Keratinocyte (primary cell): ENCODE measurements at regions not wholly inside any gene's neighbourhood (a gene's known extent, or its start where the extent isn't known, plus 50 kb on each side); places are given as distances from the start of the nearest gene placed in this dataset.
"Not testable (repeated sequence)": the region's sequence is repeated elsewhere in the genome, so short reads cannot be mapped to it uniquely, and the experiment has no call there.

Experiments
- DNase-seq: peaks from one replicate; pipeline ENCODE4 v3.0.0-alpha.2; 2011; ENCODE audit warnings: low read depth, missing footprints, low spot score
- FAIRE-seq: peaks from 2 replicates; lab custom pipeline; 2011; peaks lifted over from hg19 to GRCh38; lab: Jason Lieb, UNC
- H2AFZ ChIP-seq: 2 replicates; pipeline ENCODE4 v1.6.0; 2012; ENCODE audit warnings: low read length, control low read depth, inconsistent platforms; ENCODE audit not compliant: control insufficient read depth
- H3K27ac ChIP-seq: 2 replicates; pipeline ENCODE4 v1.5.1; 2011; ENCODE audit warnings: low read length; ENCODE audit not compliant: control insufficient read depth, insufficient read depth
- H3K27me3 ChIP-seq: 3 replicates; pipeline ENCODE4 v1.6.0; 2011; ENCODE audit warnings: low read length; ENCODE audit not compliant: control insufficient read depth, insufficient read depth; ENCODE audit errors: extremely low read depth
- H3K36me3 ChIP-seq, 2 experiments: 2 replicates in 1 of 2; 3 replicates in 1 of 2; pipeline ENCODE4 v1.5.1; 2011; ENCODE audit warnings: low read length in 2 of 2, mild to moderate bottlenecking in 1 of 2; ENCODE audit not compliant: control insufficient read depth in 2 of 2, insufficient read depth in 2 of 2; ENCODE audit errors: extremely low read depth in 1 of 2
- H3K4me1 ChIP-seq: 3 replicates; pipeline ENCODE4 v1.5.1; 2011; ENCODE audit warnings: low read length; ENCODE audit not compliant: control insufficient read depth, insufficient read depth; ENCODE audit errors: extremely low read depth
- H3K4me2 ChIP-seq: 3 replicates; pipeline ENCODE4 v1.6.0; 2011; ENCODE audit warnings: low read depth, low read length; ENCODE audit not compliant: control insufficient read depth, insufficient read depth; ENCODE audit errors: extremely low read depth
- H3K4me3 ChIP-seq, 3 experiments: fragments of 200-600 bp in 1 of 3; sonication (generic) in 1 of 3; 2 replicates in 2 of 3; 3 replicates in 1 of 3; pipeline ENCODE4 v1.5.1; 2011 to 2016; ENCODE audit warnings: low read length in 3 of 3, mild to moderate bottlenecking in 3 of 3, control low read depth in 2 of 3, inconsistent platforms in 1 of 3, low read depth in 1 of 3, mixed read lengths in 1 of 3, mixed run types in 1 of 3, moderate library complexity in 1 of 3; ENCODE audit not compliant: control insufficient read depth in 2 of 3, insufficient read depth in 2 of 3; ENCODE audit errors: extremely low read depth in 1 of 3
- H3K79me2 ChIP-seq: 2 replicates; pipeline ENCODE4 v1.6.0; 2012; ENCODE audit warnings: low read length; ENCODE audit not compliant: control insufficient read depth, insufficient read depth
- H3K9ac ChIP-seq: 3 replicates; pipeline ENCODE4 v1.6.0; 2011; ENCODE audit warnings: low read length; ENCODE audit not compliant: control insufficient read depth, insufficient read depth; ENCODE audit errors: extremely low read depth
- H3K9me1 ChIP-seq: 3 replicates; pipeline ENCODE4 v1.6.0; 2011; ENCODE audit warnings: low read length; ENCODE audit not compliant: control insufficient read depth, insufficient read depth; ENCODE audit errors: extremely low read depth
- H3K9me3 ChIP-seq: 2 replicates; pipeline ENCODE4 v1.5.1; 2012; ENCODE audit warnings: low read depth, low read length; ENCODE audit not compliant: control insufficient read depth
- H4K20me1 ChIP-seq: 3 replicates; pipeline ENCODE4 v1.6.0; 2011; ENCODE audit warnings: low read length; ENCODE audit not compliant: control insufficient read depth, insufficient read depth; ENCODE audit errors: extremely low read depth
- EZH2 ChIP-seq: IDR thresholded peaks from one replicate; pipeline ENCODE4 v1.6.1; 2012; ENCODE audit warnings: inconsistent platforms, mild to moderate bottlenecking, low read length, moderate library complexity
- dilution Hi-C: fragments of 300-500 bp; cut with MboI; formaldehyde crosslinking; loops from one replicate; pipeline ENCODE4 v1.7.0; 2020; ENCODE audit warnings: low sequenced_read_pairs; ENCODE audit not compliant: extremely low pct_ligation_motif_present
- TF ChIP-seq, protein P1 (sequence below), 3 experiments: IDR thresholded peaks in 1 of 3; conservative IDR thresholded peaks in 1 of 3; optimal IDR thresholded peaks in 1 of 3; 2 replicates in 2 of 3; 3 replicates in 1 of 3; pipeline versions ENCODE3 to v1.5.1; 2011; ENCODE audit warnings: low read length in 3 of 3, mild to moderate bottlenecking in 3 of 3, moderate library complexity in 2 of 3, control low read depth in 1 of 3, inconsistent platforms in 1 of 3; ENCODE audit not compliant: insufficient read depth in 2 of 3; ENCODE audit errors: extremely low read depth in 1 of 3

DNA sequence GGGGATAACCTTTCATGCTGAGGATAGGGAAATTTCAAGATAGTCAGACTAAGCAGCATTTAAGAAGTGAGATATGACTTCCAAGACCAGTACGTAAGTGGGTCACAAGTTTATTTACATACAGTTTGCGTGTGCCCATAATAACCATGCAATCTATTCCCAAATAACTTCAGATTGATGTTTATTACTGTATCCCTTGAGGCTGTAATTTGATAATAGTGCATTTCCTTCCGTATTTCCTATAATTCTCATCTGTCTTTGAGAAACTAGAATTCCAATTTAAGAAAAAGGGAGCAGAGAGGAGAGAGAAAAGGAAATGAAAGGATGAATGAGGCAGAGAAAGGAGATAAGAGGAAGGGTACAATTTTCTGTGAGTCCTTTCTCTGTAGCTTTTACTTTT is 1073.1 kb downstream of the EPHA3 start:
- Histone ChIP-seq H3K27ac (no peak overlapping the region), H3K36me3 (no peaks in the 10 kb centered on the region), H3K9me3 (no peaks in the 10 kb centered on the region), H3K27me3 (no peaks in the 10 kb centered on the region), H4K20me1 (no peaks in the 10 kb centered on the region), H2AFZ (no peak overlapping the region), H3K9ac (no peak overlapping the region), H3K4me2 (no peak overlapping the region), H3K9me1 (no peaks in the 10 kb centered on the region), H3K4me1 (no peaks in the 10 kb centered on the region), H3K79me2 (no peaks in the 10 kb centered on the region), H3K4me3 (no peak overlapping the region)
- FAIRE-seq (no peak), DNase-seq (no peak)
- dilution Hi-C loops = no loop called here
- TF ChIP-seq, protein P1, sequence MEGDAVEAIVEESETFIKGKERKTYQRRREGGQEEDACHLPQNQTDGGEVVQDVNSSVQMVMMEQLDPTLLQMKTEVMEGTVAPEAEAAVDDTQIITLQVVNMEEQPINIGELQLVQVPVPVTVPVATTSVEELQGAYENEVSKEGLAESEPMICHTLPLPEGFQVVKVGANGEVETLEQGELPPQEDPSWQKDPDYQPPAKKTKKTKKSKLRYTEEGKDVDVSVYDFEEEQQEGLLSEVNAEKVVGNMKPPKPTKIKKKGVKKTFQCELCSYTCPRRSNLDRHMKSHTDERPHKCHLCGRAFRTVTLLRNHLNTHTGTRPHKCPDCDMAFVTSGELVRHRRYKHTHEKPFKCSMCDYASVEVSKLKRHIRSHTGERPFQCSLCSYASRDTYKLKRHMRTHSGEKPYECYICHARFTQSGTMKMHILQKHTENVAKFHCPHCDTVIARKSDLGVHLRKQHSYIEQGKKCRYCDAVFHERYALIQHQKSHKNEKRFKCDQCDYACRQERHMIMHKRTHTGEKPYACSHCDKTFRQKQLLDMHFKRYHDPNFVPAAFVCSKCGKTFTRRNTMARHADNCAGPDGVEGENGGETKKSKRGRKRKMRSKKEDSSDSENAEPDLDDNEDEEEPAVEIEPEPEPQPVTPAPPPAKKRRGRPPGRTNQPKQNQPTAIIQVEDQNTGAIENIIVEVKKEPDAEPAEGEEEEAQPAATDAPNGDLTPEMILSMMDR (optimal IDR thresholded peaks at IDR 0.05 in 1 of 3, IDR thresholded peaks at IDR 0.05 in 1 of 3, conservative IDR thresholded peaks at IDR 0.05 in 1 of 3; ENCODE audit: extremely low read depth in 1 of 3, insufficient read depth in 2 of 3, low read length in 3 of 3) = no peak
- no peak for TF ChIP-seq EZH2

DNA sequence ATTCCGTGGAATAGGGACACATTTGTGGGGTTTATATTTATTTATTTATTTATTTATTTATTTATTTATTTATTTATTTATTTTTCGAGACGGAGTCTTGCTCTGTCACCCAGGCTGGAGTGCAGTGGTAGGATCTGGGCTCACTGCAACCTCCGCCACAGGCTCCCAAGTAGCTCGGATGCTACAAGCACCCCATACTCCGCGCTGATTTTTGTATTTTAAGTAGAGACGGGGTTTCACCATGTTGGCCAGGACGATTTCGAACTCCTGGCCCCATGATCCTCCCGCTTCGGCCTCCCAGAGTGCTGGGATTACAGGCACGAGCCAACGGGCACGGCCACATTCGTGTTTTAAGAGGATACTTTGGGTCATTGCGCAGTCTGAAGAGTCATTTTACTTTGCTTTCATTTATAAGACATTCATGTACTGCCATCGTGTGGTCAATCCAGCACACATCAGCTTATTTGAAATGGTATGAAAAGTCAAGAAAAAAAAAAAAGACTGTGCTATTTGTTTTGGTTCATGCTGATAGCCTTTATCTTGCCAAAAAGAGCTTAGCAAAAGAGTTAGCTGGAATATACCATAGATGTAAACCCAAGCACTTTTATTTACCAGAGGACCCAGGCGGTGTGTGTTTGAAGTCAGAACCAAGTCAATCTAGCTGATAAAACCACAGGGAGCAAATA is 1075.0 kb downstream of the EPHA3 start:
- FAIRE-seq = peak; percentile 88

More for the DNA sequence above, 1075.0 kb downstream of the EPHA3 start:
- H3K27me3 ChIP-seq, H3K4me3 ChIP-seq, DNase-seq, H3K27ac ChIP-seq, dilution Hi-C loops, H3K79me2 ChIP-seq, H3K4me1 ChIP-seq, H3K36me3 ChIP-seq, H3K9me1 ChIP-seq, H3K9me3 ChIP-seq, H4K20me1 ChIP-seq, H3K9ac ChIP-seq: not testable (repeated sequence)
- H3K4me2 ChIP-seq = peak overlapping the region; percentile 49
- TF ChIP-seq, protein P1 (optimal IDR thresholded peaks at IDR 0.05 in 1 of 3, IDR thresholded peaks at IDR 0.05 in 1 of 3, conservative IDR thresholded peaks at IDR 0.05 in 1 of 3; ENCODE audit: extremely low read depth in 1 of 3, insufficient read depth in 2 of 3, low read length in 3 of 3) = peak in 1 of 3 experiments; percentile 22
- H2AFZ ChIP-seq = peak overlapping the region; percentile 43
